K562 (cell line): ENCODE measurements at regions not wholly inside any gene's neighbourhood (a gene's known extent, or its start where the extent isn't known, plus 50 kb on each side); places are given as distances from the start of the nearest gene placed in this dataset.

ENCODE experiments used
- ATAC-seq: fragments of 200-7000 bp; cut with Tn5 transposase; 3 replicates; pipeline ENCODE4 v1.9.1; 2020; ENCODE audit warnings: moderate library complexity
- BruUV-seq: library from RNA; stranded (reverse); fragments of 400-500 nt; replicated peaks from 2 replicates; lab custom pipeline; 2021; lab: Mats Ljungman, UMichigan
- CTCF ChIA-PET: fragments of 300-600 bp; formaldehyde crosslinking; extraction: SDS; loops from one replicate; lab custom pipeline; 2021; ENCODE audit warnings: low intra/inter-chr PET ratio; lab: Yijun Ruan, JAX
- POLR2A ChIA-PET: fragments of 300-600, 350-650 bp; sonication (Branson Sonifier 250); formaldehyde crosslinking; extraction: SDS; loops from one replicate; lab custom pipeline; 2021; ENCODE audit warnings: antibody characterized with exemption, inconsistent platforms; lab: Yijun Ruan, JAX
- DNase-seq, 4 experiments: peaks; one replicate each; pipeline versions ENCODE4 v3.0.0 to v3.0.0-alpha.2; 2011 to 2018; ENCODE audit warnings: low spot score in 3 of 4, mixed read lengths in 3 of 4; ENCODE audit errors: extremely low read depth in 1 of 4
- FAIRE-seq: peaks from 2 replicates; lab custom pipeline; 2011; peaks lifted over from hg19 to GRCh38; lab: Jason Lieb, UNC
- H2AFZ ChIP-seq: 2 replicates; pipeline ENCODE4 v1.6.0; 2011; ENCODE audit warnings: low read depth, low read length, control low read depth, inconsistent platforms
- H3K27ac ChIP-seq: fragments of 200-600 bp; 3 replicates; pipeline ENCODE4 v1.8.0; 2011; ENCODE audit warnings: low read depth, mild to moderate bottlenecking, control low read depth, inconsistent platforms, low read length, moderate library complexity, mixed read lengths; ENCODE audit errors: extremely low read depth
- H3K27me3 ChIP-seq, 2 experiments: fragments of 300-600 bp in 1 of 2; 2 replicates in 1 of 2; 3 replicates in 1 of 2; pipeline versions ENCODE4 v1.6.0 to v1.8.0; 2011; ENCODE audit warnings: inconsistent platforms in 2 of 2, low read length in 2 of 2, mild to moderate bottlenecking in 1 of 2, mixed read lengths in 1 of 2, moderate library complexity in 1 of 2; ENCODE audit not compliant: control insufficient read depth in 2 of 2, insufficient read depth in 2 of 2
- H3K36me3 ChIP-seq: fragments of 300-600 bp; 3 replicates; pipeline ENCODE4 v1.8.0; 2011; ENCODE audit warnings: mild to moderate bottlenecking, low read length, inconsistent platforms; ENCODE audit not compliant: control insufficient read depth, insufficient read depth
- H3K4me1 ChIP-seq, 2 experiments: fragments of 200-600 bp in 1 of 2; replicated peaks in 1 of 2; 2 replicates in 1 of 2; 3 replicates in 1 of 2; pipeline versions ENCODE4 v1.5.1 to v1.8.0; 2011; ENCODE audit warnings: inconsistent platforms in 2 of 2, low read length in 2 of 2, mild to moderate bottlenecking in 1 of 2, mixed read lengths in 1 of 2, moderate library complexity in 1 of 2; ENCODE audit not compliant: control insufficient read depth in 2 of 2, insufficient read depth in 2 of 2
- H3K4me2 ChIP-seq: 2 replicates; pipeline ENCODE4 v1.6.1; 2011; ENCODE audit warnings: low read length, control low read depth, inconsistent platforms, mixed read lengths; ENCODE audit not compliant: insufficient read depth
- H3K4me3 ChIP-seq: fragments of 200-600 bp; sonication (generic), shearing (Covaris generic); 2 replicates; pipeline ENCODE4 v1.5.1; 2016; ENCODE audit warnings: control low read depth, inconsistent platforms
- H3K79me2 ChIP-seq: fragments of 200-600 bp; 3 replicates; pipeline ENCODE4 v1.8.0; 2011; ENCODE audit warnings: low read length, inconsistent platforms; ENCODE audit not compliant: control insufficient read depth, insufficient read depth
- H3K9ac ChIP-seq, 2 experiments: 2 replicates each; pipeline versions ENCODE4 v1.6.0 to v1.6.1; 2011; ENCODE audit warnings: low read depth in 2 of 2, low read length in 2 of 2, control low read depth in 1 of 2, inconsistent platforms in 1 of 2, mild to moderate bottlenecking in 1 of 2, mixed read lengths in 1 of 2; ENCODE audit not compliant: insufficient read depth in 1 of 2
- H3K9me1 ChIP-seq: one replicate; pipeline ENCODE4 v1.6.0; 2011; ENCODE audit warnings: inconsistent platforms, mild to moderate bottlenecking, low read length, moderate library complexity; ENCODE audit not compliant: control insufficient read depth, insufficient read depth
- H3K9me3 ChIP-seq: replicated peaks from 2 replicates; pipeline ENCODE4 v1.5.1; 2011; ENCODE audit warnings: low read depth, low read length, inconsistent platforms; ENCODE audit not compliant: control insufficient read depth, insufficient read depth
- H4K20me1 ChIP-seq: replicated peaks from 2 replicates; pipeline ENCODE4 v1.6.1; 2011; ENCODE audit warnings: low read length, inconsistent platforms, mixed read lengths; ENCODE audit not compliant: control insufficient read depth, insufficient read depth
- CHD7 ChIP-seq: fragments of 200-600 bp; sonication (generic); IDR thresholded peaks from one replicate; pipeline ENCODE4 v1.6.1; 2012; ENCODE audit warnings: mild to moderate bottlenecking, low read depth, low read length, inconsistent platforms
- ETV6 ChIP-seq, 3 experiments: fragments of 150-350 bp in 1 of 3; sonication (generic) in 1 of 3; formaldehyde crosslinking in 1 of 3; IDR thresholded peaks; 2 replicates each; pipeline versions ENCODE4 v1.6.1 to v1.8.0; 2014 to 2022; ENCODE audit warnings: borderline replicate concordance in 2 of 3, low read depth in 2 of 3, antibody characterized with exemption in 1 of 3, low read length in 1 of 3, mild to moderate bottlenecking in 1 of 3, missing genetic modification reagents in 1 of 3
- HDAC8 ChIP-seq: fragments of 450-650 bp; IDR thresholded peaks from 2 replicates; pipeline ENCODE4 v1.6.1; 2016; ENCODE audit warnings: mild to moderate bottlenecking, missing genetic modification characterization, moderate library complexity, missing compliant biosample characterization
- SAFB2 ChIP-seq: fragments of 200-400 bp; formaldehyde crosslinking; IDR thresholded peaks from 2 replicates; pipeline ENCODE4 v1.6.1; 2018; ENCODE audit warnings: borderline replicate concordance, low read length, low read depth, moderate library complexity; ENCODE audit not compliant: severe bottlenecking
- WGBS: fragments of 100-300 bp; shearing (Covaris generic); methylation state at CpG from one replicate; pipeline ENCODE4 v1.1.6; 2016; ENCODE audit warnings: low coverage, mixed read lengths; ENCODE audit not compliant: insufficient coverage; ENCODE audit errors: missing lambda C conversion rate; 5-methylcytosine and 5-hydroxymethylcytosine counted together
- in situ Hi-C: fragments of 300-500 bp; cut with MboI; formaldehyde crosslinking; loops from 4 replicates; pipeline ENCODE4 v1.15.0; 2018; ENCODE audit warnings: inconsistent platforms, mixed read lengths
- intact Hi-C: fragments of 100-400 bp; cut with micrococcal nuclease; formaldehyde crosslinking; loops from 2 replicates; pipeline ENCODE4 v1.14.2; 2022

- Histone ChIP-seq H4K20me1 (no peaks in the 10 kb centered on the region), H3K4me1 (no peaks in the 10 kb centered on the region), H3K9me1 (no peaks in the 10 kb centered on the region), H3K79me2 (no peaks in the 10 kb centered on the region), H2AFZ (no peak overlapping the region), H3K9ac (no peak overlapping the region), H3K27ac (no peak overlapping the region), H3K27me3 (no peaks in the 10 kb centered on the region), H3K36me3 (no peaks in the 10 kb centered on the region), H3K9me3 (no peaks in the 10 kb centered on the region), H3K4me3 (no peak overlapping the region), H3K4me2 (no peak overlapping the region)
- ChIA-PET POLR2A (no interaction called here), CTCF (no interaction called here)
- no peak for DNase-seq
- ATAC-seq: no peak
- WGBS: 2% methylated on average over 7 of the region's 7 CpGs
- in situ Hi-C loops: no loop called here
- BruUV-seq: no TSS peak
- FAIRE-seq: no peak
- intact Hi-C loops: no loop called here
- TF ChIP-seq SAFB2 (no peak), ETV6 (IDR thresholded peaks at IDR 0.05; ENCODE audit: borderline replicate concordance in 1 of 2, low read depth in 2 of 2, low read length in 1 of 2) (no peak), ETV6 (CRISPR knock-in tag; IDR thresholded peaks at IDR 0.05; ENCODE audit: borderline replicate concordance) (no peak), CHD7 (no peak), HDAC8 (tag) (no peak)
Observed at GRCh38 chr5:8213701-8214240, 344.8 kb downstream of the MTRR start.
